ENCODE measurements at regions not wholly inside any gene's neighbourhood (a gene's known extent, or its start where the extent isn't known, plus 50 kb on each side); places are given as distances from the start of the nearest gene placed in this dataset.

DNA sequence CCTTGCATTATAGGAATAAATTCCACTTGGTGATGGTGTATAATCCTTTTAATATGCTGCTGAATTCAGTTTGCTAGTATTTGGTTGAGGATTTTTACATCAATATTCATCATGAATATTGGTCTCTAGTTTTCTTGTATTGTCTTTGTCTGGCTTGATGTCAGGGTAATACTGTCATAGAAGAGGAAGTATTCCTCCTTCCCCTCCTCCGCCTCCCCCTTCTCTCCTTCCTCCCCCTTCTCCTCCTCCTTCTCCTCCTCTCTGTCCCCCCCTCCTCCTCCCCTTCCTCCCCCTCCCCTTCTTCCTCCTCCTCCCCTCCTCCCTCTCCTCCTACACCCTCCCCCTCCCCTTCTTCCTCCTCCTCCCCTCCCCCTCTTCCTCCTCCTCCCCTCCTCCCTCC, 65.8 kb downstream of the RGS12 start:
- no peak for DNase-seq (ENCODE audit: low read depth in 1 of 2, low spot score in 2 of 2)
- no peak overlapping the region for H3K27ac ChIP-seq
- H3K27me3 ChIP-seq (replicated peaks), result no peaks in the 10 kb centered on the region
- H3K4me1 ChIP-seq (replicated peaks), result no peaks in the 10 kb centered on the region
- no peak overlapping the region for H3K4me3 ChIP-seq
- H3K9me3 ChIP-seq (replicated peaks), result no peaks in the 10 kb centered on the region
- H3K36me3 ChIP-seq, result no peaks in the 10 kb centered on the region

DNA sequence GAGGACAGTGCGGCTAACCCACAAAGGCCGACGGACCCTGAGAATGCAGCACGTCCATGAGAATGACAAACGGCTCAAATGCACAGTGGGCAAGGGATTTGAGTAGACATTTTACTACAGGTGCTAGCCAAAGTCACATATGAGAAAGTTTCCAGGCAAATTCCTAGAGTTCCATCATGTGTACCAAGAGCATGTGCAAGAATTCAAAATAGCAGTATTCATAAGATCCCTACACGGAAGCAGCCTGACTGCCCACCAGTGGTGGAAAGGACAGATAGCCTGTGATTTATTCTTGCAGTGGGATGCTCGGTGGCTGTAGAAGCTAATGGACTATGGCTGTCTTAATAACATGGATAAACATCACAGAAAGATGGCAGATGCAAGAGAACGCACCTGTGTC, 68.0 kb downstream of the RGS12 start:
- no peak overlapping the region for H3K27ac ChIP-seq
- no peaks in the 10 kb centered on the region for H3K9me3 ChIP-seq (replicated peaks)
- no peaks in the 10 kb centered on the region for H3K27me3 ChIP-seq (replicated peaks)
- no peak overlapping the region for H3K4me3 ChIP-seq
- no peaks in the 10 kb centered on the region for H3K36me3 ChIP-seq
- DNase-seq (ENCODE audit: low read depth in 1 of 2, low spot score in 2 of 2), result no peak
- H3K4me1 ChIP-seq (replicated peaks), result no peaks in the 10 kb centered on the region

DNA sequence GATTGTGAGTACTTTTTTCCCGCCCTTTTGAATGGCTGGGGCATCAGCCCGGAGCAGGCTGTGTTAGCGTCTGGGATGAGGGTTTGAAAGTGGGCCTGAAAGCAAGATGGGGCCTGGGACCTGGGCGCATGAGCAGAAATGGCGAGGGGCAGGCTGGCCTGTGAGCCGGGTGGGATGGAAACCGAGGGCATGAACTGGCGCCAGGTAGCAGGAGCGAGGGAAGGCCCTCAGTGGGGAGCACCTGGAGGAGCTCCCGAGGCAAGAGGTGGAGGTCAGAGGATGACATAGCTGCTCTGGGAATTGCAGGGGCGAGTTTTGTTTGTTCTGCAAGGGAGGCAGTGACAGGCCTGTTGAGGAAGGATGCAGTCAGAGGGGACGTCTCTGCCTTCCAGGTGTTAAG, 68.6 kb downstream of the RGS12 start:
- H3K36me3 ChIP-seq, result no peaks in the 10 kb centered on the region
- no peak for DNase-seq (ENCODE audit: low read depth in 1 of 2, low spot score in 2 of 2)
- no peaks in the 10 kb centered on the region for H3K9me3 ChIP-seq (replicated peaks)
- H3K4me3 ChIP-seq, result no peak overlapping the region
- H3K27ac ChIP-seq, result no peak overlapping the region
- no peaks in the 10 kb centered on the region for H3K27me3 ChIP-seq (replicated peaks)
- H3K4me1 ChIP-seq (replicated peaks), result no peaks in the 10 kb centered on the region

- no peak overlapping the region for H3K4me3 ChIP-seq
- H3K36me3 ChIP-seq, result no peaks in the 10 kb centered on the region
- DNase-seq (ENCODE audit: low read depth in 1 of 2, low spot score in 2 of 2), result no peak
- no peaks in the 10 kb centered on the region for H3K4me1 ChIP-seq (replicated peaks)
- no peaks in the 10 kb centered on the region for H3K9me3 ChIP-seq (replicated peaks)
- H3K27ac ChIP-seq, result no peak overlapping the region
- H3K27me3 ChIP-seq (replicated peaks), result no peaks in the 10 kb centered on the region
These were observed 69.1 kb downstream of the RGS12 start for GRCh38 chr4:3361896-3362295.

- Histone ChIP-seq H3K36me3 (no peaks in the 10 kb centered on the region), H3K27me3 (replicated peaks) (no peaks in the 10 kb centered on the region), H3K27ac (no peak overlapping the region), H3K9me3 (replicated peaks) (no peaks in the 10 kb centered on the region), H3K4me1 (replicated peaks) (no peaks in the 10 kb centered on the region), H3K4me3 (no peak overlapping the region)
- DNase-seq (ENCODE audit: low read depth in 1 of 2, low spot score in 2 of 2), result no peak
These were observed 69.8 kb downstream of the RGS12 start for GRCh38 chr4:3362431-3363287.

DNA sequence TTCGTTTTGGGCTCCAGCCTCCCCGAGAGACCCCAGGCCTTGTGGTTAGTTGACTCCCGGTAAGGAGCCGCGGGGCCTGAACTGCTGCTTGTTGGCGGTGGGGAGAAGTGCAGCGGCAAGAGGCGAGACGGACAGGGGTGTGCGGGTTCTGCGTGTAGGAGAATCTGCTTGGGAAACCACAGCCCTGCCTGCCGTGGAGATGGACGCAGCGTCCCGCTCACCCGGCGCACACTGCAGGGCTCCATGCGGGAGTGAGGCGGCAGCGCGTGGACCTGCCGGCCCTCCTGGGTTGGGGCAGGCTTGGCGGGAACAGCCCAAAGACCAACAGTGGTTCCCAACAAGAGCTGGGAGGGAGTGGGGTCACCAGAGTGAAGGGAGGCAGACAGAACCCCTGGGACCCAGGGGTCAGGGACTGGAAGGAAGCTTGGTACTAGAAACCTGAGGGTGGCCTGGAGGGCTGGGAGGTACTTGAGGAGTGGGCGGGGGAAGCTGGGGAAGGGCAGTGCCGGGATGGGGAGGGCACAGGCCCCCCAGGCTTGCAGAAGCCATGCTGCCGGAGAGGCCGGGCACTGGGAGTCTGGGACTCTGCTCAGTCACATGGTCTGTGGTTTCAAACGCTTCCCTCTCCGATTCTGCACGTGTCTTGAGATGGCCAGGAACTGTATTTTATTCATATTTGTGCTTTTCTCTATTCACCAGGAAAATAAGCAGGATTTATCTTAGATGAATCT, 70.8 kb downstream of the RGS12 start:
- H3K4me1 ChIP-seq (replicated peaks), result peaks cover under 1% of the 10 kb centered on the region
- H3K36me3 ChIP-seq, result no peaks in the 10 kb centered on the region
- no peak for DNase-seq (ENCODE audit: low read depth in 1 of 2, low spot score in 2 of 2)
- H3K4me3 ChIP-seq, result no peak overlapping the region
- no peaks in the 10 kb centered on the region for H3K9me3 ChIP-seq (replicated peaks)
- no peak overlapping the region for H3K27ac ChIP-seq
- no peaks in the 10 kb centered on the region for H3K27me3 ChIP-seq (replicated peaks)

DNA sequence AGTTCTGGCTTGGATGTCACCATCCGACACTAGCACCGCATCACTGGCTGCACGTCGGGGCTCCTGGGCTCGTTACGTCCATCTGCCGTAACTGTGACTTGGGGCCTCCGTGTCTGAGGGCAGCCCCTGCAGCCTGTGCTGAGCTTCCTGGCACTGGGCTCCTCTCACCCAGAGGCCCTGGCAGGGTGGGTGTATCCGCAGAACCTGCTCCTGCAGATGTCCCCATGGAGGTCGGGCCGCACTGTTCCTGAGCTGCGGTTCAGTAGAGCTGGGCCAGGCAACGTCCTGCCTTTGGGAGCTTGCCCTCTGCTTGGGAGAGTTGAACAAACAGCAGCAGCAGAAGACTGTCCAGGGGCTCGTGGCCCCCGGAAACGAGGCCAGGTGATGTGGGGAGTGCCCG, 71.4 kb downstream of the RGS12 start:
- H3K4me3 ChIP-seq, result no peak overlapping the region
- no peaks in the 10 kb centered on the region for H3K36me3 ChIP-seq
- H3K27me3 ChIP-seq (replicated peaks), result no peaks in the 10 kb centered on the region
- DNase-seq (ENCODE audit: low read depth in 1 of 2, low spot score in 2 of 2), result no peak
- H3K27ac ChIP-seq, result no peak overlapping the region
- peaks cover 7% of the 10 kb centered on the region for H3K4me1 ChIP-seq (replicated peaks)
- no peaks in the 10 kb centered on the region for H3K9me3 ChIP-seq (replicated peaks)

DNA sequence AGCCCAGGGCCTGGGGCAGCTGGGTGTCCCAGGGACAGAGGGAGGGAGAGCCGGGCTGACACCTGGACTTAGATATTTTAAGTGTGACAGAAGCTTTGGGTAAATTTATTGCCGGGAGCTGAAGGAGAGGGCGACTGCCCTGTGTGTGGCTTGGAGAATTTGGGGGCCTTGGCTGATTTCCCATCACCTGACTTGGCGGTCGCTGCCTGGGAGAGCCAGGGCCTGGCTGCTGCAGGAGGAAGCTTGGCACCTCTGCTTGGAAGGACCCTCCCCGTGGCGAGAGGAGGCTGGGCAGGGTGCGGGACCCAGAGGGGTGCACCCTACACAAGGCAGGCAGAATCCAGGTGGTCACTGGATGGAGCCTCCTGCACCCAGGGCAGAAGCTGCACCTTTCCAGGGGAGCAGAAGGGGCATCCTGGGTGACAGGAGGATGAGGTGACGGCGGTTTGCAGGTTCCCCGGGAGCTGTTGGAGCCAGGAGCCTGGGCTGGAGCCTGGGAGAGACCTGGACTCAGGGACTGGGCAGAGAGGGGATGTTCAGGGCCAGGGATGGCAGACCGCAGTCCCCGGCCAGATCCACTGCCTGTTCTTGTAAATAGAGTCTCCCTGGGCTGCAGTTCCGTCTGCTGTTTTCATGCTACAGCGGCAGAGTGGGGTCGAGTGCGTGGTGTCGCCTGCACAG, 72.0 kb downstream of the RGS12 start:
- peaks cover 13% of the 10 kb centered on the region for H3K4me1 ChIP-seq (replicated peaks)
- no peaks in the 10 kb centered on the region for H3K27me3 ChIP-seq (replicated peaks)
- no peaks in the 10 kb centered on the region for H3K36me3 ChIP-seq
- H3K27ac ChIP-seq, result no peak overlapping the region
- no peak overlapping the region for H3K4me3 ChIP-seq
- H3K9me3 ChIP-seq (replicated peaks), result no peaks in the 10 kb centered on the region
- DNase-seq (ENCODE audit: low read depth in 1 of 2, low spot score in 2 of 2), result no peak

DNA sequence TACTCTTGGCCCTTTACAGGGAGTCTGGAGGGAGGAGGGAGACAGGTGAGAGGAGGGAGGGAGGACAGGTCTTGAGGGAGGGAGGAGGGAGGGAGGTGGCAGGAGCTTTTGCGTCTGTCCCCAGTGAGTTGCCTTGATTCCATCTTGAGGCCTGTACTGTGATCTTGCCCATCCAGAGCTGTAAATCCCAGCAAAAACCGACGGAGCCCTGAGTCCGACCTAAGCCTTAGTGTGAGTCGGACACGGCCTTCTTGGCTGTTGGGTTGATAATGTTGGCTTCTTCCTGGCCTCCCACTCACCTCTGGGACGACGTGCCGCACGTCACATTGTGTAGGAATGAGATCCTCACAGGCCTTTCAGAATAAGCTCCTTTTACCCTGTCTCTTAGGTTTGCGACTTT, 72.5 kb downstream of the RGS12 start:
- Histone ChIP-seq H3K4me3 (no peak overlapping the region), H3K36me3 (no peaks in the 10 kb centered on the region), H3K27ac (no peak overlapping the region), H3K27me3 (replicated peaks) (no peaks in the 10 kb centered on the region), H3K4me1 (replicated peaks) (peaks cover 13% of the 10 kb centered on the region), H3K9me3 (replicated peaks) (no peaks in the 10 kb centered on the region)
- no peak for DNase-seq (ENCODE audit: low read depth in 1 of 2, low spot score in 2 of 2)

DNA sequence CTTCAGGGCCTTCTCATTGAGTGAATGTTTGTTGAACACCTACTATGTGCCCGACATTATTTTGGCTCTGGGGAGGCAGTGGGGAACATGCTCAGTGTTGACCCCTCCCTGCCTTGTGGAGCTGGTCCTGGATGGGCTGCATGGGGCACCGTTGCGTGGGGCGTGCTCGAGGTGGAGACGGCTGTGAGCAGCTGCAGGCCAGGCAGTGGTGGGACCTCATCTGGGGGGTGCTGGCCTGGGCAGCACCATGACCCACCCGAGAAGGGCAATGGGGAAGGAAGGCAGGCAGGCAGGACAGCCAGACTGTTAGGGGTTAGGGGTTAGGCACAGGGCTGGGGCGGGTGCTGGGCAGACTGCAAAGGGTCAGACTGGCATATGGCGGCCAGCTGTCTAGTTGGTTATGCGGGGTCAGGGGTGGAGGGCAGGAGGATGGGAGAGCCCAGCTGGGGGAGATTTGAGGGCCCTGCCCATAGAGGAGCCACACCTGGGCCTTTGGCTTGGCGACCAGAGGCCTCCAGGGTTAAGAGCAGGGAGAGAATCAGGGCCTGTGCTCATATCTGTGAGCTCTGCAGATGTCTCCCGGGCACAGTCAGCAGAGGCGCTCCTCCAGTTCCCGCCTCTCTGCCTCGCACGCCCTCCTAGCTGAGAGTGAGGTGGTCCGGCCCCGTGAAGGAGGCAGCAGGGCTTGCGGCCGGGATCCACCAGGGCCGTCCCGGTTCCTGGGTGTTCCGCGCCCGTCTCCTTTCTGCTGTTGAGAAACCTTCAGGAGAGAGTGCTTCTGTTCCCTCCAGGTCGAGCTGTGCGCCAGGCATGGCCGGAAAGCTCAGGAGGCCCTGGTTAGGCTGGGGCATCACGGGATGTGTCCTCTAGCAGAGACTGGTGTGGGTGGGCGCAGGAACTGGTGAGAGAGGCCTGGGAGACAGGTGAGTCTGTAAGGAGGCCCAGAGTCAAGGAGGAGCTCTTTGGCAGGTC, 73.3 kb downstream of the RGS12 start:
- no peaks in the 10 kb centered on the region for H3K9me3 ChIP-seq (replicated peaks)
- no peak for DNase-seq (ENCODE audit: low read depth in 1 of 2, low spot score in 2 of 2)
- peaks cover 13% of the 10 kb centered on the region for H3K4me1 ChIP-seq (replicated peaks)

GRCh38 chr4:3366893-3367775, 74.3 kb downstream of the RGS12 start:
- DNase-seq (ENCODE audit: low read depth in 1 of 2, low spot score in 2 of 2), result no peak
- no peak overlapping the region for H3K4me3 ChIP-seq
- H3K36me3 ChIP-seq, result no peaks in the 10 kb centered on the region
- no peaks in the 10 kb centered on the region for H3K9me3 ChIP-seq (replicated peaks)
- H3K4me1 ChIP-seq (replicated peaks), result peaks cover 20% of the 10 kb centered on the region
- H3K27ac ChIP-seq, result no peak overlapping the region
- H3K27me3 ChIP-seq (replicated peaks), result no peaks in the 10 kb centered on the region

More for the DNA sequence above, 73.3 kb downstream of the RGS12 start:
- no peak overlapping the region for H3K4me3 ChIP-seq
- no peak overlapping the region for H3K27ac ChIP-seq
- no peaks in the 10 kb centered on the region for H3K27me3 ChIP-seq (replicated peaks)
- H3K36me3 ChIP-seq, result no peaks in the 10 kb centered on the region

GRCh38 chr4:3367866-3368265, 73.9 kb upstream of the HGFAC start:
- no peaks in the 10 kb centered on the region for H3K9me3 ChIP-seq (replicated peaks)
- no peak for DNase-seq (ENCODE audit: low read depth in 1 of 2, low spot score in 2 of 2)
- no peaks in the 10 kb centered on the region for H3K27me3 ChIP-seq (replicated peaks)
- H3K27ac ChIP-seq, result no peak overlapping the region
- no peak overlapping the region for H3K4me3 ChIP-seq
- H3K4me1 ChIP-seq (replicated peaks), result peaks cover 28% of the 10 kb centered on the region
- 0 out of 2 replicates have a peak, but pooled peaks cover 1% of the 10 kb centered on the region for H3K36me3 ChIP-seq

All from SJSA1 (cell line).